Thyroid gland (tissue), 4 donors: ENCODE measurements at regions not wholly inside any gene's neighbourhood (a gene's known extent, or its start where the extent isn't known, plus 50 kb on each side); places are given as distances from the start of the nearest gene placed in this dataset.

Experiments
- DNase-seq, 2 donors: peaks; one replicate each; pipeline ENCODE4 v3.0.0-alpha.2; 2019
- H3K27ac ChIP-seq, 3 donors: fragments of 200-600 bp; sonication (generic); 1 replicate in 2 of 3; 2 replicates in 1 of 3; pipeline ENCODE4 v1.5.1; 2016 to 2019; ENCODE audit warnings: mild to moderate bottlenecking in 1 of 3, moderate library complexity in 1 of 3
- H3K27me3 ChIP-seq: fragments of 200-600 bp; sonication (generic); one replicate; pipeline ENCODE4 v1.5.1; 2019
- H3K36me3 ChIP-seq, 2 donors: fragments of 200-600 bp; sonication (generic); one replicate each; pipeline ENCODE4 v1.5.1; 2016 to 2019
- H3K4me1 ChIP-seq, 2 donors: fragments of 200-600 bp; sonication (generic); one replicate each; pipeline ENCODE4 v1.5.1; 2017 to 2019
- H3K4me3 ChIP-seq, 3 donors: fragments of 200-600 bp; sonication (generic); replicated peaks in 1 of 3; 1 replicate in 2 of 3; 2 replicates in 1 of 3; pipeline ENCODE4 v1.5.1; 2016; ENCODE audit warnings: mild to moderate bottlenecking in 1 of 3
- H3K9me3 ChIP-seq: fragments of 200-600 bp; sonication (generic); one replicate; pipeline ENCODE4 v1.5.1; 2017
- POLR2A ChIP-seq, 2 donors: fragments of 450-650 bp; IDR thresholded peaks; one replicate each; pipeline ENCODE4 v1.6.1; 2017; ENCODE audit warnings: antibody characterized with exemption in 2 of 2, mild to moderate bottlenecking in 2 of 2, moderate library complexity in 1 of 2
- WGBS, 2 donors: methylation state at CpG; one replicate each; pipeline ENCODE4 v1.1.5; 2017; 5-methylcytosine and 5-hydroxymethylcytosine counted together
- intact Hi-C: fragments of 100-400 bp; cut with DNase I; formaldehyde crosslinking; loops from one replicate; pipeline ENCODE4 v1.15.1; 2023
- TF ChIP-seq, protein P1 (sequence below), 6 experiments: fragments of 200-600 bp in 3 of 6; fragments of 450-650 bp in 3 of 6; sonication (generic) in 3 of 6; IDR thresholded peaks; one replicate each; pipeline ENCODE4 v1.5.1; 2016 to 2019; ENCODE audit warnings: antibody characterized with exemption in 6 of 6, mild to moderate bottlenecking in 2 of 6, inconsistent platforms in 1 of 6, moderate library complexity in 1 of 6

- intact Hi-C loops = no loop called here
- Histone ChIP-seq H3K27ac (no peak overlapping the region), H3K36me3 (no peaks in the 10 kb centered on the region), H3K4me1 (no peaks in the 10 kb centered on the region), H3K27me3 (no peaks in the 10 kb centered on the region), H3K9me3 (no peaks in the 10 kb centered on the region), H3K4me3 (no peak overlapping the region)
- 84 to 87% methylated on average over 4 of the region's 4 CpGs for WGBS, 2 donors
- TF ChIP-seq, protein P1, sequence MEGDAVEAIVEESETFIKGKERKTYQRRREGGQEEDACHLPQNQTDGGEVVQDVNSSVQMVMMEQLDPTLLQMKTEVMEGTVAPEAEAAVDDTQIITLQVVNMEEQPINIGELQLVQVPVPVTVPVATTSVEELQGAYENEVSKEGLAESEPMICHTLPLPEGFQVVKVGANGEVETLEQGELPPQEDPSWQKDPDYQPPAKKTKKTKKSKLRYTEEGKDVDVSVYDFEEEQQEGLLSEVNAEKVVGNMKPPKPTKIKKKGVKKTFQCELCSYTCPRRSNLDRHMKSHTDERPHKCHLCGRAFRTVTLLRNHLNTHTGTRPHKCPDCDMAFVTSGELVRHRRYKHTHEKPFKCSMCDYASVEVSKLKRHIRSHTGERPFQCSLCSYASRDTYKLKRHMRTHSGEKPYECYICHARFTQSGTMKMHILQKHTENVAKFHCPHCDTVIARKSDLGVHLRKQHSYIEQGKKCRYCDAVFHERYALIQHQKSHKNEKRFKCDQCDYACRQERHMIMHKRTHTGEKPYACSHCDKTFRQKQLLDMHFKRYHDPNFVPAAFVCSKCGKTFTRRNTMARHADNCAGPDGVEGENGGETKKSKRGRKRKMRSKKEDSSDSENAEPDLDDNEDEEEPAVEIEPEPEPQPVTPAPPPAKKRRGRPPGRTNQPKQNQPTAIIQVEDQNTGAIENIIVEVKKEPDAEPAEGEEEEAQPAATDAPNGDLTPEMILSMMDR (IDR thresholded peaks at IDR 0.05) = no peak
- no peak for TF ChIP-seq POLR2A (IDR thresholded peaks at IDR 0.05)
- DNase-seq = no peak
These were observed 109.5 kb upstream of the PIK3C3 start for GRCh38 chr18:41845563-41845962.

- Histone ChIP-seq H3K9me3 (no peaks in the 10 kb centered on the region), H3K27ac (no peak overlapping the region), H3K27me3 (no peaks in the 10 kb centered on the region), H3K4me3 (no peak overlapping the region), H3K4me1 (no peaks in the 10 kb centered on the region), H3K36me3 (no peaks in the 10 kb centered on the region)
- no peak for DNase-seq
- WGBS, 2 donors = 76 to 86% methylated on average over 3 of the region's 3 CpGs
- no peak for TF ChIP-seq POLR2A (IDR thresholded peaks at IDR 0.05)
- TF ChIP-seq, protein P1 (IDR thresholded peaks at IDR 0.05) = no peak
- intact Hi-C loops = no loop called here
These were observed 112.1 kb upstream of the PIK3C3 start for GRCh38 chr18:41842886-41843285.

DNA sequence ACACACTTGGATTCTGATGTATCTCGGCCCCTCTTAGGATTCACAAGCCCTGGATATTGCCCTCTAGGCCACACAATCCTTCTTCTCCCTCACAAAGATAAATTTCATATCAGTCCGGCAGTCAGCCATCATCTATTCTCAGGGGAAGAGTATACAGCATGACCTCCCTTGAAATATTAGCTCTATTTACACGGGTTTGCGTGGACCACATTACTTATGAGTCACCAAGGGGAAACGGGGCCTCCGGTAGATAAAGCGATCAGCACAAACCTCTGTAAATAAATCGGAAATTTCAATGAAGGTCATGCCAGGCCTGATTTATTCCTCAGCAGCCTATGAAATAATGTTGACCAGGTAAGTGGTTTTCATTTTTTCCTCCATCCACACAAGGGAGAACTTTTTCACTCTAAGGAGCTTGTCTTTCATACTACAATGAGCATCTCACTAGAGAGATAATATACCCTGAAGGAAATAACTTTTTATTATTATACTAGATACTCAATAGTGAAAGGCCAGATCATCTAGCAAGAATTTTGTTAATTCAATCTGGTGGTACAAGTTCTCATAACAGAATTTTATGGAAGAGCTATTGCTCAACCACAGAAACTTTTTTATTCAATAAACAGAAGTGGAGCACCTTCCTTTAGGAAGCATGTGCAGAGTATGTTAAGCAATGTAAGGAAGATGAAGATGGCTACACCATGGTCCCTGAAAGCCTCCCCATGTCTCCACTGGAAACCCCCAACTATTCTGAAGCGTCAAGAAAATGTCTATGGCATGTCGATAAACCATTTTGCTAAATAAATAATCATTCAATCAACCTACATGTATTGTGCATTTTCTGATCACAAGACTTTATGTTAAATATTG is 125.2 kb upstream of the PIK3C3 start:
- Histone ChIP-seq H3K27me3 (no peaks in the 10 kb centered on the region), H3K27ac (no peak overlapping the region), H3K4me3 (no peak overlapping the region), H3K36me3 (no peaks in the 10 kb centered on the region), H3K4me1 (no peaks in the 10 kb centered on the region), H3K9me3 (no peaks in the 10 kb centered on the region)
- DNase-seq = no peak
- intact Hi-C loops = no loop called here
- no peak for TF ChIP-seq POLR2A (IDR thresholded peaks at IDR 0.05)
- TF ChIP-seq, protein P1 (IDR thresholded peaks at IDR 0.05) = no peak
- 87 to 91% methylated on average over 10 of the region's 10 CpGs for WGBS, 2 donors

GRCh38 chr18:41828137-41828536 is 126.9 kb upstream of the PIK3C3 start:
- DNase-seq = no peak
- Histone ChIP-seq H3K27ac (no peak overlapping the region), H3K9me3 (no peaks in the 10 kb centered on the region), H3K4me3 (no peak overlapping the region), H3K4me1 (no peaks in the 10 kb centered on the region), H3K36me3 (no peaks in the 10 kb centered on the region), H3K27me3 (no peaks in the 10 kb centered on the region)
- intact Hi-C loops = no loop called here
- TF ChIP-seq POLR2A (IDR thresholded peaks at IDR 0.05) = no peak
- TF ChIP-seq, protein P1 (IDR thresholded peaks at IDR 0.05) = no peak
- 25 to 26% methylated on average over 2 of the region's 2 CpGs for WGBS, 2 donors

DNA sequence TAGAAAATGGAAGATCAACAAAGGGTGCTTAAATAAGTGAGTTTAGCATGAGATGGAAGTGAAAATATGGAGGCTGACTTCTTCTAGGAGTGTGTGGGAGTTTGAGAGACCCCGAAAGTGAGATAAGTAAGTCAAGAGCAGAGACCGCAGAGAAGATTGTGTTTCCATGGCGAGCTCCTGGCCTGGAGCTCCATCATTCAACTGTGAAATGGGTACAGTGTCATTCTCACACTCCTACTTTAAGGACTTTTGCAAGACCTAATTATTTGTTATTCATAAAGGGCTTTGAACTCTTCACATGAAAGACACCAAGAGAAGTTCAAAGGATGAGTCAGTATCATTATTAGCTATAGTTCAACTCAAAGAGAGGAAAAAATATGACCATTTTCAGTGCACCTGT is 134.2 kb upstream of the PIK3C3 start:
- intact Hi-C loops = no loop called here
- Histone ChIP-seq H3K36me3 (no peaks in the 10 kb centered on the region), H3K4me1 (no peaks in the 10 kb centered on the region), H3K9me3 (no peaks in the 10 kb centered on the region), H3K4me3 (no peak overlapping the region), H3K27me3 (no peaks in the 10 kb centered on the region), H3K27ac (no peak overlapping the region)
- 72 to 91% methylated on average over 3 of the region's 3 CpGs for WGBS, 2 donors
- no peak for DNase-seq
- TF ChIP-seq, protein P1 (IDR thresholded peaks at IDR 0.05) = no peak
- TF ChIP-seq POLR2A (IDR thresholded peaks at IDR 0.05) = no peak
